ENCODE measurements at regions not wholly inside any gene's neighbourhood (a gene's known extent, or its start where the extent isn't known, plus 50 kb on each side); places are given as distances from the start of the nearest gene placed in this dataset.

DNA sequence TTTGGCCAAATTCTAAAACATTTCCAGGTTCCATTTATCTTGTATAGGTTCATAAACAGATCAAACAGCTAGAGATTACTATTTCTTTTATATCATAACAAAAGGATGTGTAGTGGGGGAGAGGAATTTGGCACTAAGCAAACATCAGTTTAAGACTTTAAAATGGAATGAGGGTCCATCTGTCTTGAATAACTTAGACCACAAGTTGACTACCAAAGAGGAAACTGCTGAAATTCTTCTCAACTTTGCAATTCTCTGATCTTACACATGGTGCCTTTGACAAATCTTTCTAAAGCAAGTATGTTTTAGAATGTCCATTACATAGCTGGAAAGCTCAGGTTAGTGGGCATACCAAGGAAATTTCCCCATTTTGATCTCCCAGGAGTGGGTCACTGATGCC, 140.5 kb upstream of the ADAMTS9 start:
- no peaks in the 10 kb centered on the region for H3K9me3 Mint-ChIP-seq
- H3K27me3 Mint-ChIP-seq (ENCODE audit: low read depth): peaks cover 47% of the 10 kb centered on the region
- ATAC-seq (no peak), DNase-seq (ENCODE audit: low spot score) (no peak)
- H3K36me3 Mint-ChIP-seq: no peaks in the 10 kb centered on the region
- H3K27ac Mint-ChIP-seq: no peak overlapping the region
- POLR2A ChIA-PET: no interaction called here
- peaks cover 29% of the 10 kb centered on the region for H3K4me1 Mint-ChIP-seq
- no peak for TF ChIP-seq ZNF423 (CRISPR knock-in tag; IDR thresholded peaks at IDR 0.05)
- TF ChIP-seq, protein P1, sequence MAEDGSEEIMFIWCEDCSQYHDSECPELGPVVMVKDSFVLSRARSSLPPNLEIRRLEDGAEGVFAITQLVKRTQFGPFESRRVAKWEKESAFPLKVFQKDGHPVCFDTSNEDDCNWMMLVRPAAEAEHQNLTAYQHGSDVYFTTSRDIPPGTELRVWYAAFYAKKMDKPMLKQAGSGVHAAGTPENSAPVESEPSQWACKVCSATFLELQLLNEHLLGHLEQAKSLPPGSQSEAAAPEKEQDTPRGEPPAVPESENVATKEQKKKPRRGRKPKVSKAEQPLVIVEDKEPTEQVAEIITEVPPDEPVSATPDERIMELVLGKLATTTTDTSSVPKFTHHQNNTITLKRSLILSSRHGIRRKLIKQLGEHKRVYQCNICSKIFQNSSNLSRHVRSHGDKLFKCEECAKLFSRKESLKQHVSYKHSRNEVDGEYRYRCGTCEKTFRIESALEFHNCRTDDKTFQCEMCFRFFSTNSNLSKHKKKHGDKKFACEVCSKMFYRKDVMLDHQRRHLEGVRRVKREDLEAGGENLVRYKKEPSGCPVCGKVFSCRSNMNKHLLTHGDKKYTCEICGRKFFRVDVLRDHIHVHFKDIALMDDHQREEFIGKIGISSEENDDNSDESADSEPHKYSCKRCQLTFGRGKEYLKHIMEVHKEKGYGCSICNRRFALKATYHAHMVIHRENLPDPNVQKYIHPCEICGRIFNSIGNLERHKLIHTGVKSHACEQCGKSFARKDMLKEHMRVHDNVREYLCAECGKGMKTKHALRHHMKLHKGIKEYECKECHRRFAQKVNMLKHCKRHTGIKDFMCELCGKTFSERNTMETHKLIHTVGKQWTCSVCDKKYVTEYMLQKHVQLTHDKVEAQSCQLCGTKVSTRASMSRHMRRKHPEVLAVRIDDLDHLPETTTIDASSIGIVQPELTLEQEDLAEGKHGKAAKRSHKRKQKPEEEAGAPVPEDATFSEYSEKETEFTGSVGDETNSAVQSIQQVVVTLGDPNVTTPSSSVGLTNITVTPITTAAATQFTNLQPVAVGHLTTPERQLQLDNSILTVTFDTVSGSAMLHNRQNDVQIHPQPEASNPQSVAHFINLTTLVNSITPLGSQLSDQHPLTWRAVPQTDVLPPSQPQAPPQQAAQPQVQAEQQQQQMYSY (CRISPR knock-in tag; IDR thresholded peaks at IDR 0.05): no peak
- TF ChIP-seq NFYB (CRISPR knock-in tag; conservative IDR thresholded peaks at IDR 0.05; ENCODE audit: low read depth): no peak
- TF ChIP-seq, protein P2, sequence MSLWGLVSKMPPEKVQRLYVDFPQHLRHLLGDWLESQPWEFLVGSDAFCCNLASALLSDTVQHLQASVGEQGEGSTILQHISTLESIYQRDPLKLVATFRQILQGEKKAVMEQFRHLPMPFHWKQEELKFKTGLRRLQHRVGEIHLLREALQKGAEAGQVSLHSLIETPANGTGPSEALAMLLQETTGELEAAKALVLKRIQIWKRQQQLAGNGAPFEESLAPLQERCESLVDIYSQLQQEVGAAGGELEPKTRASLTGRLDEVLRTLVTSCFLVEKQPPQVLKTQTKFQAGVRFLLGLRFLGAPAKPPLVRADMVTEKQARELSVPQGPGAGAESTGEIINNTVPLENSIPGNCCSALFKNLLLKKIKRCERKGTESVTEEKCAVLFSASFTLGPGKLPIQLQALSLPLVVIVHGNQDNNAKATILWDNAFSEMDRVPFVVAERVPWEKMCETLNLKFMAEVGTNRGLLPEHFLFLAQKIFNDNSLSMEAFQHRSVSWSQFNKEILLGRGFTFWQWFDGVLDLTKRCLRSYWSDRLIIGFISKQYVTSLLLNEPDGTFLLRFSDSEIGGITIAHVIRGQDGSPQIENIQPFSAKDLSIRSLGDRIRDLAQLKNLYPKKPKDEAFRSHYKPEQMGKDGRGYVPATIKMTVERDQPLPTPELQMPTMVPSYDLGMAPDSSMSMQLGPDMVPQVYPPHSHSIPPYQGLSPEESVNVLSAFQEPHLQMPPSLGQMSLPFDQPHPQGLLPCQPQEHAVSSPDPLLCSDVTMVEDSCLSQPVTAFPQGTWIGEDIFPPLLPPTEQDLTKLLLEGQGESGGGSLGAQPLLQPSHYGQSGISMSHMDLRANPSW (CRISPR knock-in tag; conservative IDR thresholded peaks at IDR 0.05; ENCODE audit: low read depth): no peak
- TF ChIP-seq JUN (CRISPR knock-in tag; IDR thresholded peaks at IDR 0.05): no peak
- TF ChIP-seq, protein P3, sequence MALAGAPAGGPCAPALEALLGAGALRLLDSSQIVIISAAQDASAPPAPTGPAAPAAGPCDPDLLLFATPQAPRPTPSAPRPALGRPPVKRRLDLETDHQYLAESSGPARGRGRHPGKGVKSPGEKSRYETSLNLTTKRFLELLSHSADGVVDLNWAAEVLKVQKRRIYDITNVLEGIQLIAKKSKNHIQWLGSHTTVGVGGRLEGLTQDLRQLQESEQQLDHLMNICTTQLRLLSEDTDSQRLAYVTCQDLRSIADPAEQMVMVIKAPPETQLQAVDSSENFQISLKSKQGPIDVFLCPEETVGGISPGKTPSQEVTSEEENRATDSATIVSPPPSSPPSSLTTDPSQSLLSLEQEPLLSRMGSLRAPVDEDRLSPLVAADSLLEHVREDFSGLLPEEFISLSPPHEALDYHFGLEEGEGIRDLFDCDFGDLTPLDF (CRISPR knock-in tag; IDR thresholded peaks at IDR 0.05): no peak
- no peak for TF ChIP-seq SMAD4 (CRISPR knock-in tag; IDR thresholded peaks at IDR 0.05)
- no peak for TF ChIP-seq NFE2L1 (CRISPR knock-in tag; IDR thresholded peaks at IDR 0.05)
- no peak for TF ChIP-seq HMGA2 (CRISPR knock-in tag; IDR thresholded peaks at IDR 0.05)
- no peak for TF ChIP-seq RELA (CRISPR knock-in tag; IDR thresholded peaks at IDR 0.05; ENCODE audit: borderline replicate concordance)
- TF ChIP-seq TEAD4 (CRISPR knock-in tag; IDR thresholded peaks at IDR 0.05): no peak
- TF ChIP-seq, protein P4, sequence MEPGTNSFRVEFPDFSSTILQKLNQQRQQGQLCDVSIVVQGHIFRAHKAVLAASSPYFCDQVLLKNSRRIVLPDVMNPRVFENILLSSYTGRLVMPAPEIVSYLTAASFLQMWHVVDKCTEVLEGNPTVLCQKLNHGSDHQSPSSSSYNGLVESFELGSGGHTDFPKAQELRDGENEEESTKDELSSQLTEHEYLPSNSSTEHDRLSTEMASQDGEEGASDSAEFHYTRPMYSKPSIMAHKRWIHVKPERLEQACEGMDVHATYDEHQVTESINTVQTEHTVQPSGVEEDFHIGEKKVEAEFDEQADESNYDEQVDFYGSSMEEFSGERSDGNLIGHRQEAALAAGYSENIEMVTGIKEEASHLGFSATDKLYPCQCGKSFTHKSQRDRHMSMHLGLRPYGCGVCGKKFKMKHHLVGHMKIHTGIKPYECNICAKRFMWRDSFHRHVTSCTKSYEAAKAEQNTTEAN (CRISPR knock-in tag; IDR thresholded peaks at IDR 0.05): no peak
- TF ChIP-seq CREM (CRISPR knock-in tag; IDR thresholded peaks at IDR 0.05): no peak
- TF ChIP-seq, protein P5, sequence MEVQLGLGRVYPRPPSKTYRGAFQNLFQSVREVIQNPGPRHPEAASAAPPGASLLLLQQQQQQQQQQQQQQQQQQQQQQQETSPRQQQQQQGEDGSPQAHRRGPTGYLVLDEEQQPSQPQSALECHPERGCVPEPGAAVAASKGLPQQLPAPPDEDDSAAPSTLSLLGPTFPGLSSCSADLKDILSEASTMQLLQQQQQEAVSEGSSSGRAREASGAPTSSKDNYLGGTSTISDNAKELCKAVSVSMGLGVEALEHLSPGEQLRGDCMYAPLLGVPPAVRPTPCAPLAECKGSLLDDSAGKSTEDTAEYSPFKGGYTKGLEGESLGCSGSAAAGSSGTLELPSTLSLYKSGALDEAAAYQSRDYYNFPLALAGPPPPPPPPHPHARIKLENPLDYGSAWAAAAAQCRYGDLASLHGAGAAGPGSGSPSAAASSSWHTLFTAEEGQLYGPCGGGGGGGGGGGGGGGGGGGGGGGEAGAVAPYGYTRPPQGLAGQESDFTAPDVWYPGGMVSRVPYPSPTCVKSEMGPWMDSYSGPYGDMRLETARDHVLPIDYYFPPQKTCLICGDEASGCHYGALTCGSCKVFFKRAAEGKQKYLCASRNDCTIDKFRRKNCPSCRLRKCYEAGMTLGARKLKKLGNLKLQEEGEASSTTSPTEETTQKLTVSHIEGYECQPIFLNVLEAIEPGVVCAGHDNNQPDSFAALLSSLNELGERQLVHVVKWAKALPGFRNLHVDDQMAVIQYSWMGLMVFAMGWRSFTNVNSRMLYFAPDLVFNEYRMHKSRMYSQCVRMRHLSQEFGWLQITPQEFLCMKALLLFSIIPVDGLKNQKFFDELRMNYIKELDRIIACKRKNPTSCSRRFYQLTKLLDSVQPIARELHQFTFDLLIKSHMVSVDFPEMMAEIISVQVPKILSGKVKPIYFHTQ (CRISPR knock-in tag; IDR thresholded peaks at IDR 0.05): no peak
- no peak for TF ChIP-seq NR3C1 (CRISPR knock-in tag; conservative IDR thresholded peaks at IDR 0.05; ENCODE audit: low read depth)
- TF ChIP-seq ELF4 (CRISPR knock-in tag; IDR thresholded peaks at IDR 0.05; ENCODE audit: low read depth): no peak
- TF ChIP-seq OVOL2 (CRISPR knock-in tag; IDR thresholded peaks at IDR 0.05; ENCODE audit: borderline replicate concordance): no peak
- TF ChIP-seq ESRRA (CRISPR knock-in tag; IDR thresholded peaks at IDR 0.05; ENCODE audit: borderline replicate concordance): no peak
- TF ChIP-seq GRHL2 (CRISPR knock-in tag; IDR thresholded peaks at IDR 0.05; ENCODE audit: insufficient replicate concordance, severe bottlenecking): no peak
- no peak for TF ChIP-seq ZNF317 (CRISPR knock-in tag; IDR thresholded peaks at IDR 0.05; ENCODE audit: borderline replicate concordance, low read depth)
- CTCF ChIA-PET: no interaction called here
- no peak overlapping the region for H3K4me3 Mint-ChIP-seq

Measured in WTC11 (cell line).